Activated CD8-positive, alpha-beta T cell treated with anti-CD3 and anti-CD28 coated beads for 36 hours (primary cell): ENCODE measurements at regions not wholly inside any gene's neighbourhood (a gene's known extent, or its start where the extent isn't known, plus 50 kb on each side); places are given as distances from the start of the nearest gene placed in this dataset.

ENCODE experiments used
- ATAC-seq: fragments of 200-7000 bp; cut with Tn5 transposase; one replicate; pipeline ENCODE4 v1.10.0; 2021; ENCODE audit warnings: mild to moderate bottlenecking, moderate library complexity
- CTCF ChIA-PET: fragments of 350-600 bp; sonication (Branson Sonifier 250); formaldehyde crosslinking; loops from one replicate; lab custom pipeline; 2021; ENCODE audit warnings: antibody characterized with exemption; lab: Charles Lee
- POLR2A ChIA-PET: fragments of 350-600 bp; sonication (Branson Sonifier 250); formaldehyde crosslinking; loops from one replicate; lab custom pipeline; 2021; ENCODE audit warnings: antibody characterized with exemption; lab: Charles Lee
- DNase-seq: peaks from one replicate; pipeline ENCODE4 v3.0.0-alpha.2; 2020
- H3K27ac Mint-ChIP-seq: one replicate; pipeline ENCODE4 v1.8.0; 2021; ENCODE audit warnings: mild to moderate bottlenecking, mixed read lengths
- H3K27me3 Mint-ChIP-seq: one replicate; pipeline ENCODE4 v1.8.0; 2021; ENCODE audit warnings: mixed read lengths
- H3K36me3 Mint-ChIP-seq: one replicate; pipeline ENCODE4 v1.8.0; 2021; ENCODE audit warnings: low read depth, mixed read lengths
- H3K4me1 Mint-ChIP-seq: one replicate; pipeline ENCODE4 v1.8.0; 2021; ENCODE audit warnings: low read depth, mixed read lengths
- H3K4me3 Mint-ChIP-seq: one replicate; pipeline ENCODE4 v1.8.0; 2021; ENCODE audit warnings: mild to moderate bottlenecking, moderate library complexity, mixed read lengths
- H3K9me3 Mint-ChIP-seq: one replicate; pipeline ENCODE4 v1.8.0; 2021; ENCODE audit warnings: mixed read lengths
- intact Hi-C: fragments of 100-400 bp; cut with micrococcal nuclease; formaldehyde crosslinking; loops from one replicate; pipeline ENCODE4 v1.10.0; 2022
- TF ChIP-seq, protein P1 (sequence below): fragments of 200-600 bp; IDR thresholded peaks from one replicate; pipeline ENCODE4 v1.8.0; 2022; ENCODE audit warnings: antibody characterized with exemption, mild to moderate bottlenecking

DNA sequence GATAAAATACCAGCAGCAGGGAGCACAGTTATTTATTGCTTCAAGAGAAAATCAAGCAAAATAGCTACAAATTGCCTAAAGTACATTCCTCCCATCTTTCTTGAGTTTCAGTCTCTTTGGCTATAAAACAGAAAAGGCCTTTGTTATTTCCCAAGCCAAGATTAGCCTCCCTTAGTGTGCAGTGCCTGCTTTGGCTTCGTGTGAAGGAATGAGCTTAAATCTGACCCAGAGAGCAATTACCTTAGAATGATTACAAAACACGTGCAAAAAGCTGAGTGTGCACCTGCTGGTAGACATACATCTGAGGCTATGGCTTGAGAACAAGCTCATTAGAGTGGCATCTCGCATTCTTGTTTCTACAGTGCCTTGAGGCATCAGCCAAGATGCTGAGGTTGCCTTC lies 250.8 kb downstream of the C4orf33 start:
- no peaks in the 10 kb centered on the region for H3K9me3 Mint-ChIP-seq
- TF ChIP-seq, protein P1, sequence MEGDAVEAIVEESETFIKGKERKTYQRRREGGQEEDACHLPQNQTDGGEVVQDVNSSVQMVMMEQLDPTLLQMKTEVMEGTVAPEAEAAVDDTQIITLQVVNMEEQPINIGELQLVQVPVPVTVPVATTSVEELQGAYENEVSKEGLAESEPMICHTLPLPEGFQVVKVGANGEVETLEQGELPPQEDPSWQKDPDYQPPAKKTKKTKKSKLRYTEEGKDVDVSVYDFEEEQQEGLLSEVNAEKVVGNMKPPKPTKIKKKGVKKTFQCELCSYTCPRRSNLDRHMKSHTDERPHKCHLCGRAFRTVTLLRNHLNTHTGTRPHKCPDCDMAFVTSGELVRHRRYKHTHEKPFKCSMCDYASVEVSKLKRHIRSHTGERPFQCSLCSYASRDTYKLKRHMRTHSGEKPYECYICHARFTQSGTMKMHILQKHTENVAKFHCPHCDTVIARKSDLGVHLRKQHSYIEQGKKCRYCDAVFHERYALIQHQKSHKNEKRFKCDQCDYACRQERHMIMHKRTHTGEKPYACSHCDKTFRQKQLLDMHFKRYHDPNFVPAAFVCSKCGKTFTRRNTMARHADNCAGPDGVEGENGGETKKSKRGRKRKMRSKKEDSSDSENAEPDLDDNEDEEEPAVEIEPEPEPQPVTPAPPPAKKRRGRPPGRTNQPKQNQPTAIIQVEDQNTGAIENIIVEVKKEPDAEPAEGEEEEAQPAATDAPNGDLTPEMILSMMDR: no peak
- peaks cover 12% of the 10 kb centered on the region for H3K27me3 Mint-ChIP-seq
- no peak overlapping the region for H3K4me3 Mint-ChIP-seq
- no peak for DNase-seq
- no peaks in the 10 kb centered on the region for H3K36me3 Mint-ChIP-seq
- H3K4me1 Mint-ChIP-seq: no peaks in the 10 kb centered on the region
- ATAC-seq: no peak
- H3K27ac Mint-ChIP-seq: no peak overlapping the region
- POLR2A ChIA-PET: interaction anchor here (0.7 kb wide), 1 partner anchor 38 kb away, joined by 3 read pairs; no protein-coding TSS in a partner anchor
- CTCF ChIA-PET: no interaction called here
- intact Hi-C loops: no loop called here

GRCh38 chr4:129350834-129351721 lies 255.1 kb downstream of the C4orf33 start:
- POLR2A ChIA-PET: no interaction called here
- Mint-ChIP-seq H3K36me3 (no peaks in the 10 kb centered on the region), H3K4me1 (no peaks in the 10 kb centered on the region), H3K9me3 (no peaks in the 10 kb centered on the region), H3K27ac (no peak overlapping the region), H3K27me3 (peaks cover 11% of the 10 kb centered on the region), H3K4me3 (no peak overlapping the region)
- CTCF ChIA-PET: no interaction called here
- DNase-seq (no peak), ATAC-seq (no peak)
- TF ChIP-seq, protein P1: no peak
- intact Hi-C loops: no loop called here

- intact Hi-C loops: no loop called here
- Mint-ChIP-seq H3K27ac (no peak overlapping the region), H3K4me3 (no peak overlapping the region), H3K27me3 (peaks cover 13% of the 10 kb centered on the region), H3K4me1 (no peaks in the 10 kb centered on the region), H3K36me3 (no peaks in the 10 kb centered on the region), H3K9me3 (no peaks in the 10 kb centered on the region)
- CTCF ChIA-PET: interaction anchor here (1.4 kb wide), 1 partner anchor 10 kb away, joined by 10 read pairs; no protein-coding TSS in a partner anchor
- ATAC-seq: no peak
- POLR2A ChIA-PET: no interaction called here
- TF ChIP-seq, protein P1: no peak
- no peak for DNase-seq
These were observed 256.5 kb downstream of the C4orf33 start for GRCh38 chr4:129352480-129352879.

- Mint-ChIP-seq H3K4me1 (no peaks in the 10 kb centered on the region), H3K27ac (no peak overlapping the region), H3K9me3 (no peaks in the 10 kb centered on the region), H3K27me3 (peaks cover 13% of the 10 kb centered on the region), H3K36me3 (no peaks in the 10 kb centered on the region), H3K4me3 (no peak overlapping the region)
- no peak for ATAC-seq
- DNase-seq: no peak
- intact Hi-C loops: no loop called here
- CTCF ChIA-PET: interaction anchor here (1.4 to 1.8 kb wide), 2 partner anchors 10 to 287 kb away, joined by 4 to 6 read pairs; no protein-coding TSS in a partner anchor
- POLR2A ChIA-PET: no interaction called here
- TF ChIP-seq, protein P1: no peak
These were observed 257.5 kb downstream of the C4orf33 start for GRCh38 chr4:129353490-129353889.

GRCh38 chr4:129355031-129355430 lies 259.1 kb downstream of the C4orf33 start:
- Mint-ChIP-seq H3K27ac (no peak overlapping the region), H3K4me3 (no peak overlapping the region), H3K36me3 (no peaks in the 10 kb centered on the region), H3K4me1 (no peaks in the 10 kb centered on the region), H3K9me3 (no peaks in the 10 kb centered on the region), H3K27me3 (peaks cover 10% of the 10 kb centered on the region)
- DNase-seq (no peak), ATAC-seq (no peak)
- TF ChIP-seq, protein P1: no peak
- intact Hi-C loops: no loop called here
- ChIA-PET POLR2A (no interaction called here), CTCF (interaction anchor here (1.8 kb wide), 1 partner anchor 8 kb away, joined by 6 read pairs; no protein-coding TSS in a partner anchor)
